Pancreas (tissue), 10 donors: ENCODE measurements at regions not wholly inside any gene's neighbourhood (a gene's known extent, or its start where the extent isn't known, plus 50 kb on each side); places are given as distances from the start of the nearest gene placed in this dataset.
A peak's percentile ranks its signal among the peaks of the same experiment; 100 is the strongest.
"Not testable (repeated sequence)": the region's sequence is repeated elsewhere in the genome, so short reads cannot be mapped to it uniquely, and the experiment has no call there.

Source experiments
- ATAC-seq, 4 donors: fragments of 200-7000 bp; cut with Tn5 transposase; one replicate each; pipeline versions ENCODE4 v1.8.0 to v1.9.1; 2020; ENCODE audit warnings: mild to moderate bottlenecking in 4 of 4, moderate library complexity in 4 of 4
- DNase-seq, 6 donors: peaks; one replicate each; pipeline ENCODE4 v3.0.0-alpha.2; 2020
- FAIRE-seq: peaks from 2 replicates; lab custom pipeline; 2012; peaks lifted over from hg19 to GRCh38; lab: Jason Lieb, UNC
- H3K27ac ChIP-seq, 4 donors: fragments of 200-600 bp; sonication (generic); 1 replicate in 3 of 4; 2 replicates in 1 of 4; pipeline versions ENCODE4 v1.5.0 to v1.8.0; 2020
- H3K27me3 ChIP-seq, 4 donors: fragments of 200-600 bp; one replicate each; pipeline ENCODE4 v1.8.0; 2021
- H3K36me3 ChIP-seq, 3 donors: fragments of 200-600 bp; sonication (generic) in 1 of 3; one replicate each; pipeline versions ENCODE4 v1.5.0 to v1.8.0; 2020 to 2021
- H3K4me1 ChIP-seq, 3 donors: fragments of 200-600 bp; one replicate each; pipeline ENCODE4 v1.8.0; 2021
- H3K4me3 ChIP-seq, 4 donors: fragments of 200-600 bp; sonication (generic) in 2 of 4; one replicate each; pipeline versions ENCODE4 v1.5.0 to v1.8.0; 2020 to 2021
- H3K9me3 ChIP-seq, 4 donors: fragments of 200-600 bp; one replicate each; pipeline ENCODE4 v1.8.0; 2021
- WGBS, 2 donors: extraction: QIAGEN DNeasy Blood & Tissue Kit; methylation state at CpG; one replicate each; pipeline ENCODE4 v1.1.7; 2013; 5-methylcytosine and 5-hydroxymethylcytosine counted together
- intact Hi-C, 3 donors: fragments of 100-400 bp; cut with DNase I; formaldehyde crosslinking; loops; one replicate each; pipeline versions ENCODE4 v1.11.1 to v1.14.2; 2022
- donor health status: healthy with polysubstance abuse.
- donor health status: DM: no; HTN: no; CAD: no; lungs with moderate emphysema.
- donor health status: DM: no; HTN: no; CAD: no.
- donor health status: control.
- donor health status: control.
- donor health status: Bipolar disorder and iron deficiency.
- donor health status: DM: yes; HTN: yes; CAD: no.
- donor health status: DM: no; HTN: no; CAD: no.
- donor health status: DM: no; HTN: no; CAD: no.
- donor health status: DM: yes; HTN: yes; CAD: no.

- H3K4me1 ChIP-seq, DNase-seq, H3K36me3 ChIP-seq, ATAC-seq, H3K27me3 ChIP-seq, FAIRE-seq, H3K9me3 ChIP-seq, intact Hi-C loops, H3K27ac ChIP-seq, H3K4me3 ChIP-seq: not testable (repeated sequence)
- WGBS, 2 donors = no CpG with 5 or more reads among the region's 4 CpGs
Measured at GRCh38 chr7:143704813-143705212, 52.7 kb downstream of the CTAGE6 start.

- H3K27ac ChIP-seq, intact Hi-C loops, H3K27me3 ChIP-seq, DNase-seq, H3K36me3 ChIP-seq, H3K4me1 ChIP-seq, H3K9me3 ChIP-seq, FAIRE-seq, H3K4me3 ChIP-seq: not testable (repeated sequence)
- no CpG with 5 or more reads among the region's 23 CpGs for WGBS, 2 donors
- peak; percentile 73 to 94 (median 90) for ATAC-seq
Measured at GRCh38 chr7:143700759-143701699, 56.5 kb downstream of the CTAGE6 start.
